Neural cell (in vitro differentiated cells): ENCODE measurements at regions not wholly inside any gene's neighbourhood (a gene's known extent, or its start where the extent isn't known, plus 50 kb on each side); places are given as distances from the start of the nearest gene placed in this dataset.

Experiments used
- H2AFZ ChIP-seq: fragments of 200-600, 300-800 bp; sonication (generic), shearing (Covaris generic); 2 replicates; pipeline ENCODE4 v1.6.0; 2014; ENCODE audit warnings: low read depth, mild to moderate bottlenecking, antibody characterized with exemption, low read length, moderate library complexity
- H3F3A ChIP-seq: fragments of 200-600 bp; shearing (Covaris generic); 2 replicates; pipeline ENCODE4 v1.6.1; 2016; ENCODE audit warnings: mild to moderate bottlenecking, moderate library complexity, mixed read lengths, antibody characterized with exemption, low read length; ENCODE audit not compliant: insufficient read depth, poor library complexity, severe bottlenecking
- H3K27ac ChIP-seq: fragments of 200-600, 300-800 bp; sonication (generic), shearing (Covaris generic); 2 replicates; pipeline ENCODE4 v1.5.1; 2014; ENCODE audit warnings: mild to moderate bottlenecking, low read length, moderate library complexity
- H3K27me3 ChIP-seq: fragments of 300-800, 200-600 bp; sonication (generic), shearing (Covaris generic); 2 replicates; pipeline ENCODE4 v1.6.0; 2014; ENCODE audit warnings: mild to moderate bottlenecking, low read depth, low read length, moderate library complexity; ENCODE audit not compliant: insufficient read depth
- H3K36me3 ChIP-seq: fragments of 300-800, 200-600 bp; sonication (generic), shearing (Covaris generic); 2 replicates; pipeline ENCODE4 v1.5.1; 2014; ENCODE audit warnings: mild to moderate bottlenecking, antibody characterized with exemption, low read length, moderate library complexity; ENCODE audit not compliant: insufficient read depth
- H3K4me2 ChIP-seq: fragments of 300-800, 200-600 bp; sonication (generic), shearing (Covaris generic); 2 replicates; pipeline ENCODE4 v1.6.0; 2014; ENCODE audit warnings: mild to moderate bottlenecking, low read length
- H3K4me3 ChIP-seq: fragments of 300-800, 200-600 bp; sonication (generic), shearing (Covaris generic); 2 replicates; pipeline ENCODE4 v1.5.1; 2014; ENCODE audit warnings: mild to moderate bottlenecking, low read length, moderate library complexity
- H3K79me2 ChIP-seq: fragments of 200-600 bp; shearing (Covaris generic); replicated peaks from 2 replicates; pipeline ENCODE4 v1.6.0; 2014; ENCODE audit warnings: mild to moderate bottlenecking, low read length, moderate library complexity; ENCODE audit not compliant: insufficient read depth
- H3K9ac ChIP-seq: fragments of 300-800, 200-600 bp; sonication (generic), shearing (Covaris generic); 2 replicates; pipeline ENCODE4 v1.6.1; 2016; ENCODE audit warnings: mild to moderate bottlenecking, low read length, mixed read lengths
- H3K9me2 ChIP-seq: fragments of 200-600 bp; shearing (Covaris generic); 2 replicates; pipeline ENCODE4 v1.6.1; 2016; ENCODE audit warnings: mild to moderate bottlenecking, low read length, mixed read lengths; ENCODE audit not compliant: insufficient read depth
- H3K9me3 ChIP-seq: fragments of 200-600, 300-800 bp; sonication (generic), shearing (Covaris generic); 2 replicates; pipeline ENCODE4 v1.6.1; 2016; ENCODE audit warnings: mild to moderate bottlenecking, mixed run types, low read length, moderate library complexity, mixed read lengths
- H4K20me1 ChIP-seq: fragments of 200-600 bp; shearing (Covaris generic); 2 replicates; pipeline ENCODE4 v1.6.1; 2016; ENCODE audit warnings: mild to moderate bottlenecking, mixed run types; ENCODE audit not compliant: insufficient read depth
- EP300 ChIP-seq: fragments of 450-650 bp; conservative IDR thresholded peaks from 2 replicates; pipeline ENCODE4 v1.6.1; 2014; ENCODE audit warnings: antibody characterized with exemption, mild to moderate bottlenecking, moderate library complexity; ENCODE audit not compliant: poor library complexity, severe bottlenecking
- EZH2 ChIP-seq: fragments of 200-600, 300-800 bp; shearing (Covaris generic), sonication (generic); IDR thresholded peaks from 2 replicates; pipeline ENCODE4 v1.6.1; 2014; ENCODE audit warnings: antibody characterized with exemption, low read length, borderline replicate concordance, mild to moderate bottlenecking; ENCODE audit not compliant: insufficient read depth, poor library complexity, severe bottlenecking
- MXI1 ChIP-seq: fragments of 450-650 bp; conservative IDR thresholded peaks from 2 replicates; pipeline ENCODE4 v1.6.1; 2014; ENCODE audit warnings: antibody characterized with exemption, mild to moderate bottlenecking; ENCODE audit not compliant: poor library complexity, severe bottlenecking
- POLR2AphosphoS5 ChIP-seq: IDR thresholded peaks from 2 replicates; pipeline ENCODE4 v1.6.1; 2012
- RAD21 ChIP-seq: fragments of 450-650 bp; conservative IDR thresholded peaks from 2 replicates; pipeline ENCODE4 v1.6.1; 2014; ENCODE audit warnings: antibody characterized with exemption, mild to moderate bottlenecking, moderate library complexity
- SMC3 ChIP-seq: fragments of 450-650 bp; conservative IDR thresholded peaks from 2 replicates; pipeline ENCODE4 v1.6.1; 2014; ENCODE audit warnings: antibody characterized with exemption, mild to moderate bottlenecking, moderate library complexity; ENCODE audit not compliant: poor library complexity
- TAF1 ChIP-seq: IDR thresholded peaks from 2 replicates; pipeline ENCODE4 v1.6.1; 2012; ENCODE audit warnings: low read depth
- TF ChIP-seq, protein P1 (sequence below): fragments of 450-650 bp; IDR thresholded peaks from 2 replicates; pipeline ENCODE4 v1.5.1; 2014; ENCODE audit warnings: antibody characterized with exemption, mild to moderate bottlenecking, moderate library complexity; ENCODE audit not compliant: poor library complexity, severe bottlenecking
- TF ChIP-seq, protein P2 (sequence below): IDR thresholded peaks from 2 replicates; pipeline ENCODE4 v1.6.1; 2012; ENCODE audit warnings: borderline replicate concordance

DNA sequence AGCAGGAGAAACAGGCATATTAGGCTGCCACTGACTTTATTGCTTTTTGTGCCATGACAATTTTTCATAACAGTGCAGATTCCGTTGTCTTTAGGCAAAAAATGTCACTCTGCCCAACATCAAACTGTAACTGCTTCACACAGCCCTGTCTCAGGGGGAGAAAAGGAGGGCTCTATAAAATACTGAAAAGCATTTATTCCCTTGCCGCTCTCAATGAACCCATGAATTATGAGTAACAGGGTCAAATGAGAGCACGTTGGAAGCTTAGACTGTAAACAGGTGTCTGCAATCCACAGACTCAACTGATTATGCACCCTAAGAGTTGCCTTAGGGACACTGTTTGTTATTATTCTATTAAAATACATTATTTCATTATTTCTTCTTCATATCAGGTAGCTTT lies 292.1 kb upstream of the FMN2 start:
- no peak overlapping the region for H3K9ac ChIP-seq
- TF ChIP-seq MXI1 (no peak), SMC3 (no peak), RAD21 (no peak)
- TF ChIP-seq, protein P1, sequence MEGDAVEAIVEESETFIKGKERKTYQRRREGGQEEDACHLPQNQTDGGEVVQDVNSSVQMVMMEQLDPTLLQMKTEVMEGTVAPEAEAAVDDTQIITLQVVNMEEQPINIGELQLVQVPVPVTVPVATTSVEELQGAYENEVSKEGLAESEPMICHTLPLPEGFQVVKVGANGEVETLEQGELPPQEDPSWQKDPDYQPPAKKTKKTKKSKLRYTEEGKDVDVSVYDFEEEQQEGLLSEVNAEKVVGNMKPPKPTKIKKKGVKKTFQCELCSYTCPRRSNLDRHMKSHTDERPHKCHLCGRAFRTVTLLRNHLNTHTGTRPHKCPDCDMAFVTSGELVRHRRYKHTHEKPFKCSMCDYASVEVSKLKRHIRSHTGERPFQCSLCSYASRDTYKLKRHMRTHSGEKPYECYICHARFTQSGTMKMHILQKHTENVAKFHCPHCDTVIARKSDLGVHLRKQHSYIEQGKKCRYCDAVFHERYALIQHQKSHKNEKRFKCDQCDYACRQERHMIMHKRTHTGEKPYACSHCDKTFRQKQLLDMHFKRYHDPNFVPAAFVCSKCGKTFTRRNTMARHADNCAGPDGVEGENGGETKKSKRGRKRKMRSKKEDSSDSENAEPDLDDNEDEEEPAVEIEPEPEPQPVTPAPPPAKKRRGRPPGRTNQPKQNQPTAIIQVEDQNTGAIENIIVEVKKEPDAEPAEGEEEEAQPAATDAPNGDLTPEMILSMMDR, result no peak
- H2AFZ ChIP-seq, result no peak overlapping the region

DNA sequence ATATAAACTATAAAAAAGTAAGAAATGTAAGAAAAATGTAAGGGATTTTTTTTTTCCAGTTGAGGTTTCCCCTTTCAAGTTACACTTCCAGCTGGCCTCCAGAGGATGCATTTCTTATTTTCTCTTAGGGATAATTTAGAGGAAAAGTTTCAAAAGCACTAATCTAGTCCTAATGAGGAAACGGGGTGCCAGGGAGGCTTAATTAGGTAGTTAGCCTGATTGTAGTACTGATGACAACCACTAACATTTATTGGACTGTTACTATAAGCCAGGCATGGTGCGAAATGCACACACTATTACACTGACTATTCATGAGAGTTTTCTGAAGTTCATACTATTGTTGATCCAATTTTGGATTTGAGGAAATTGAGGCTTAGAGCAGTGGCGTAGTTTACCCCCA lies 290.8 kb upstream of the FMN2 start:
- Histone ChIP-seq H3F3A (no peaks in the 10 kb centered on the region), H3K79me2 (no peaks in the 10 kb centered on the region), H3K27me3 (no peaks in the 10 kb centered on the region), H3K4me3 (no peak overlapping the region), H3K36me3 (no peaks in the 10 kb centered on the region), H3K4me2 (no peak overlapping the region), H2AFZ (no peak overlapping the region), H3K27ac (no peak overlapping the region), H3K9ac (no peak overlapping the region), H3K9me3 (no peaks in the 10 kb centered on the region), H3K9me2 (no peaks in the 10 kb centered on the region), H4K20me1 (no peaks in the 10 kb centered on the region)
- TF ChIP-seq TAF1 (no peak), SMC3 (no peak), EZH2 (no peak)
- TF ChIP-seq, protein P2, sequence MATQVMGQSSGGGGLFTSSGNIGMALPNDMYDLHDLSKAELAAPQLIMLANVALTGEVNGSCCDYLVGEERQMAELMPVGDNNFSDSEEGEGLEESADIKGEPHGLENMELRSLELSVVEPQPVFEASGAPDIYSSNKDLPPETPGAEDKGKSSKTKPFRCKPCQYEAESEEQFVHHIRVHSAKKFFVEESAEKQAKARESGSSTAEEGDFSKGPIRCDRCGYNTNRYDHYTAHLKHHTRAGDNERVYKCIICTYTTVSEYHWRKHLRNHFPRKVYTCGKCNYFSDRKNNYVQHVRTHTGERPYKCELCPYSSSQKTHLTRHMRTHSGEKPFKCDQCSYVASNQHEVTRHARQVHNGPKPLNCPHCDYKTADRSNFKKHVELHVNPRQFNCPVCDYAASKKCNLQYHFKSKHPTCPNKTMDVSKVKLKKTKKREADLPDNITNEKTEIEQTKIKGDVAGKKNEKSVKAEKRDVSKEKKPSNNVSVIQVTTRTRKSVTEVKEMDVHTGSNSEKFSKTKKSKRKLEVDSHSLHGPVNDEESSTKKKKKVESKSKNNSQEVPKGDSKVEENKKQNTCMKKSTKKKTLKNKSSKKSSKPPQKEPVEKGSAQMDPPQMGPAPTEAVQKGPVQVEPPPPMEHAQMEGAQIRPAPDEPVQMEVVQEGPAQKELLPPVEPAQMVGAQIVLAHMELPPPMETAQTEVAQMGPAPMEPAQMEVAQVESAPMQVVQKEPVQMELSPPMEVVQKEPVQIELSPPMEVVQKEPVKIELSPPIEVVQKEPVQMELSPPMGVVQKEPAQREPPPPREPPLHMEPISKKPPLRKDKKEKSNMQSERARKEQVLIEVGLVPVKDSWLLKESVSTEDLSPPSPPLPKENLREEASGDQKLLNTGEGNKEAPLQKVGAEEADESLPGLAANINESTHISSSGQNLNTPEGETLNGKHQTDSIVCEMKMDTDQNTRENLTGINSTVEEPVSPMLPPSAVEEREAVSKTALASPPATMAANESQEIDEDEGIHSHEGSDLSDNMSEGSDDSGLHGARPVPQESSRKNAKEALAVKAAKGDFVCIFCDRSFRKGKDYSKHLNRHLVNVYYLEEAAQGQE, result no peak

More for the DNA sequence above, 292.1 kb upstream of the FMN2 start:
- Histone ChIP-seq H3F3A (no peaks in the 10 kb centered on the region), H3K79me2 (no peaks in the 10 kb centered on the region), H3K9me3 (no peaks in the 10 kb centered on the region), H3K4me3 (no peak overlapping the region), H4K20me1 (no peaks in the 10 kb centered on the region), H3K27ac (no peak overlapping the region), H3K9me2 (no peaks in the 10 kb centered on the region), H3K4me2 (no peak overlapping the region), H3K27me3 (no peaks in the 10 kb centered on the region), H3K36me3 (no peaks in the 10 kb centered on the region)

DNA sequence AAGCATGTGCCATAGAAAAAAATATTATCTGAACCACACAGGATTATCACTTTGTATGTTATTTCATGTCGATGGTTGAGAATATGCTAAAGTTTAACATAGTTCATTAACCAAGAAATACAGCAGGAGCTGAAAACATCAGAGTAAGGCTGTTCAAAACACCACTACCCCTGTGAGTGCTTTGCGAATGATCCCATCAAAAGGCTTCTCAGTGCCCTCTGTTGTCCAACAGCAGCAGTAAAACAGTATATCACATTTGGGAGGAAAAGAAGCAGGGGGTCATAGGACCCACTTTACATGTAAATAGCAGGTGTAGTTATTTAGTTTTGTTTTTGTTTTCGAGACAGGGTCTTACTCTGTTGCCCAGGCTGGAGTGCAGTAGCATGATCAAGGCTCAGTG lies 289.4 kb upstream of the FMN2 start:
- Histone ChIP-seq H2AFZ (no peak overlapping the region), H3K27ac (no peak overlapping the region), H3F3A (no peaks in the 10 kb centered on the region), H3K9me2 (no peaks in the 10 kb centered on the region), H3K36me3 (no peaks in the 10 kb centered on the region), H3K9ac (no peak overlapping the region), H3K4me2 (no peak overlapping the region), H3K4me3 (no peak overlapping the region), H4K20me1 (no peaks in the 10 kb centered on the region), H3K27me3 (no peaks in the 10 kb centered on the region), H3K9me3 (no peaks in the 10 kb centered on the region), H3K79me2 (no peaks in the 10 kb centered on the region)
- TF ChIP-seq, protein P1, result no peak
- TF ChIP-seq RAD21 (no peak), POLR2AphosphoS5 (no peak), EP300 (no peak), MXI1 (no peak), SMC3 (no peak), EZH2 (no peak), TAF1 (no peak)
- TF ChIP-seq, protein P2, result no peak
